H9 (cell line): ENCODE measurements at regions not wholly inside any gene's neighbourhood (a gene's known extent, or its start where the extent isn't known, plus 50 kb on each side); places are given as distances from the start of the nearest gene placed in this dataset.

ENCODE experiments used
- DNase-seq: peaks from one replicate; pipeline ENCODE4 v3.0.0-alpha.2; 2017
- H2AFZ ChIP-seq: one replicate; pipeline ENCODE4 v1.6.1; 2013; ENCODE audit warnings: mild to moderate bottlenecking, low read length, control low read depth, moderate library complexity
- H2AK5ac ChIP-seq: 2 replicates; pipeline ENCODE4 v1.6.1; 2013; ENCODE audit warnings: low read length, control low read depth, mixed read lengths; ENCODE audit not compliant: insufficient read length
- H2BK120ac ChIP-seq: one replicate; pipeline ENCODE4 v1.6.1; 2013; ENCODE audit warnings: low read depth, mild to moderate bottlenecking, low read length, control low read depth, inconsistent platforms; ENCODE audit not compliant: poor library complexity, severe bottlenecking
- H2BK12ac ChIP-seq: 2 replicates; pipeline ENCODE4 v1.6.1; 2013; ENCODE audit warnings: low read length, control low read depth, mixed read lengths, low read depth; ENCODE audit not compliant: insufficient read length
- H2BK15ac ChIP-seq: 2 replicates; pipeline ENCODE4 v1.6.1; 2013; ENCODE audit warnings: low read depth, low read length, control low read depth
- H2BK20ac ChIP-seq: one replicate; pipeline ENCODE4 v1.6.1; 2013; ENCODE audit warnings: low read depth, mild to moderate bottlenecking, low read length, control low read depth, inconsistent platforms; ENCODE audit not compliant: poor library complexity, severe bottlenecking
- H2BK5ac ChIP-seq: 2 replicates; pipeline ENCODE4 v1.6.1; 2013; ENCODE audit warnings: low read length, control low read depth, mixed read lengths; ENCODE audit not compliant: insufficient read length
- H3K14ac ChIP-seq: 2 replicates; pipeline ENCODE4 v1.6.1; 2013; ENCODE audit warnings: low read length, control low read depth; ENCODE audit not compliant: insufficient read depth
- H3K18ac ChIP-seq: 2 replicates; pipeline ENCODE4 v1.6.1; 2013; ENCODE audit warnings: low read depth, mild to moderate bottlenecking, mixed read lengths, low read length, control low read depth; ENCODE audit not compliant: insufficient read length
- H3K23ac ChIP-seq: 2 replicates; pipeline ENCODE4 v1.6.1; 2013; ENCODE audit warnings: low read length, control low read depth, mixed read lengths, low read depth; ENCODE audit not compliant: insufficient read length
- H3K23me2 ChIP-seq: 2 replicates; pipeline ENCODE4 v1.6.1; 2013; ENCODE audit warnings: low read depth, mild to moderate bottlenecking, mixed read lengths, low read length, control low read depth; ENCODE audit not compliant: insufficient read length, poor library complexity, severe bottlenecking
- H3K27ac ChIP-seq: 2 replicates; pipeline ENCODE4 v1.5.1; 2013; ENCODE audit warnings: low read length, control low read depth, mixed read lengths, low read depth; ENCODE audit not compliant: insufficient read length
- H3K27me3 ChIP-seq: 2 replicates; pipeline ENCODE4 v1.6.1; 2013; ENCODE audit warnings: low read length, control low read depth, inconsistent platforms; ENCODE audit not compliant: insufficient read depth
- H3K4ac ChIP-seq: 2 replicates; pipeline ENCODE4 v1.6.1; 2013; ENCODE audit warnings: low read depth, mild to moderate bottlenecking, control low read depth, inconsistent platforms, low read length, moderate library complexity
- H3K4me1 ChIP-seq: 2 replicates; pipeline ENCODE4 v1.6.1; 2013; ENCODE audit warnings: low read length, control low read depth, inconsistent platforms; ENCODE audit not compliant: insufficient read depth
- H3K4me2 ChIP-seq: 2 replicates; pipeline ENCODE4 v1.6.1; 2013; ENCODE audit warnings: low read length, control low read depth, mixed read lengths; ENCODE audit not compliant: insufficient read length, insufficient read depth
- H3K56ac ChIP-seq: 2 replicates; pipeline ENCODE4 v1.6.1; 2013; ENCODE audit warnings: low read depth, mild to moderate bottlenecking, mixed read lengths, low read length, control low read depth; ENCODE audit not compliant: insufficient read length
- H3K79me1 ChIP-seq: 2 replicates; pipeline ENCODE4 v1.6.1; 2013; ENCODE audit warnings: low read depth, mild to moderate bottlenecking, moderate library complexity, low read length, control low read depth, inconsistent platforms; ENCODE audit not compliant: insufficient read depth, poor library complexity, severe bottlenecking
- H3K79me2 ChIP-seq: 2 replicates; pipeline ENCODE4 v1.6.1; 2013; ENCODE audit warnings: low read length, control low read depth, inconsistent platforms; ENCODE audit not compliant: insufficient read depth
- H3K9ac ChIP-seq: 2 replicates; pipeline ENCODE4 v1.6.1; 2013; ENCODE audit warnings: low read length, control low read depth, mixed read lengths; ENCODE audit not compliant: insufficient read length; ENCODE audit errors: extremely low read depth
- H3K9me3 ChIP-seq: one replicate; pipeline ENCODE4 v1.6.1; 2013; ENCODE audit warnings: low read depth, low read length, inconsistent platforms; ENCODE audit not compliant: control insufficient read depth
- H3T11ph ChIP-seq: one replicate; pipeline ENCODE4 v1.6.1; 2013; ENCODE audit warnings: mild to moderate bottlenecking, low read length, control low read depth, inconsistent platforms
- H4K20me1 ChIP-seq: one replicate; pipeline ENCODE4 v1.6.1; 2013; ENCODE audit not compliant: control insufficient read depth, insufficient read length, insufficient read depth
- H4K5ac ChIP-seq: 2 replicates; pipeline ENCODE4 v1.6.1; 2013; ENCODE audit warnings: low read depth, mild to moderate bottlenecking, mixed read lengths, low read length, control low read depth; ENCODE audit not compliant: insufficient read length
- H4K8ac ChIP-seq: replicated peaks from 2 replicates; pipeline ENCODE4 v1.6.1; 2013; ENCODE audit warnings: low read length, control low read depth, mixed read lengths, low read depth; ENCODE audit not compliant: insufficient read length
- H4K91ac ChIP-seq: 2 replicates; pipeline ENCODE4 v1.6.1; 2013; ENCODE audit warnings: low read depth, mild to moderate bottlenecking, moderate library complexity, mixed read lengths, low read length, control low read depth; ENCODE audit not compliant: insufficient read length
- H3K27ac Mint-ChIP-seq, 3 experiments: 2 replicates in 2 of 3; 3 replicates in 1 of 3; pipeline ENCODE4 v1.8.0; 2020 to 2021; ENCODE audit warnings: mixed read lengths in 3 of 3, mild to moderate bottlenecking in 1 of 3, moderate library complexity in 1 of 3
- H3K27me3 Mint-ChIP-seq: 2 replicates; pipeline ENCODE4 v1.8.0; 2021; ENCODE audit warnings: low read depth, mild to moderate bottlenecking, moderate library complexity, mixed read lengths
- H3K36me3 Mint-ChIP-seq, 3 experiments: 2 replicates in 2 of 3; 3 replicates in 1 of 3; pipeline ENCODE4 v1.8.0; 2020 to 2021; ENCODE audit warnings: low read depth in 3 of 3, mixed read lengths in 3 of 3; ENCODE audit not compliant: insufficient read depth in 1 of 3
- H3K4me1 Mint-ChIP-seq, 2 experiments: 2 replicates each; pipeline ENCODE4 v1.8.0; 2020; ENCODE audit warnings: mixed read lengths in 2 of 2
- H3K4me3 Mint-ChIP-seq, 2 experiments: 2 replicates in 1 of 2; 3 replicates in 1 of 2; pipeline ENCODE4 v1.8.0; 2020 to 2021; ENCODE audit warnings: mild to moderate bottlenecking in 2 of 2, mixed read lengths in 2 of 2, moderate library complexity in 1 of 2
- H3K9me3 Mint-ChIP-seq, 2 experiments: 2 replicates in 1 of 2; 3 replicates in 1 of 2; pipeline ENCODE4 v1.8.0; 2020; ENCODE audit warnings: mild to moderate bottlenecking in 2 of 2, mixed read lengths in 2 of 2, moderate library complexity in 1 of 2
- WGBS: extraction: QIAGEN DNeasy Blood & Tissue Kit; methylation state at CpG from one replicate; pipeline ENCODE4 v1.1.7; 2013; ENCODE audit warnings: missing lambda C conversion rate, low lambda C conversion rate, mixed read lengths; ENCODE audit not compliant: insufficient read length; ENCODE audit errors: extremely low coverage; 5-methylcytosine and 5-hydroxymethylcytosine counted together
- TF ChIP-seq, protein P1 (sequence below): fragments of 200-600 bp; sonication (generic); conservative IDR thresholded peaks from 3 replicates; pipeline ENCODE4 v1.8.0; 2021; ENCODE audit warnings: antibody characterized with exemption, mild to moderate bottlenecking

DNA sequence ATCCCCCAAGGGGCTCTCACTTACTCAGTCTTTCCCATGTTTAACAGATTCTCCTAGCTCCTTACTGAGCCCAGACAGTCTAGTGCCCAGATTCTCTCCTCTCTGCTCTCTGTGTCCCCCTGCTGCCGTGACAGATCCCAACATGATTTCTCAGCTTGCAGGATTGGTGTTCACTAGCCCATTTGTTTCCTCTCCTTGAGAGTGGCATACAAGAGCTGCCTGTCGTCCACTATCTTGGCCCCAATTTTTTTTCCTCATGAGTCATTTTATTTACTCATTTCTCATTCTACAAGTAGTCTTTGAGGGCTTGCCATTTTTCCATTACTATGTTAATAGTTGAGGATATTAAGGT lies 199.9 kb upstream of the FN1 start:
- no peak overlapping the region for H3K4ac ChIP-seq
- no peaks in the 10 kb centered on the region for H3K79me2 ChIP-seq
- no peak overlapping the region for H3K27ac ChIP-seq
- H2BK5ac ChIP-seq = no peak overlapping the region
- H2BK15ac ChIP-seq = no peak overlapping the region
- TF ChIP-seq, protein P1, sequence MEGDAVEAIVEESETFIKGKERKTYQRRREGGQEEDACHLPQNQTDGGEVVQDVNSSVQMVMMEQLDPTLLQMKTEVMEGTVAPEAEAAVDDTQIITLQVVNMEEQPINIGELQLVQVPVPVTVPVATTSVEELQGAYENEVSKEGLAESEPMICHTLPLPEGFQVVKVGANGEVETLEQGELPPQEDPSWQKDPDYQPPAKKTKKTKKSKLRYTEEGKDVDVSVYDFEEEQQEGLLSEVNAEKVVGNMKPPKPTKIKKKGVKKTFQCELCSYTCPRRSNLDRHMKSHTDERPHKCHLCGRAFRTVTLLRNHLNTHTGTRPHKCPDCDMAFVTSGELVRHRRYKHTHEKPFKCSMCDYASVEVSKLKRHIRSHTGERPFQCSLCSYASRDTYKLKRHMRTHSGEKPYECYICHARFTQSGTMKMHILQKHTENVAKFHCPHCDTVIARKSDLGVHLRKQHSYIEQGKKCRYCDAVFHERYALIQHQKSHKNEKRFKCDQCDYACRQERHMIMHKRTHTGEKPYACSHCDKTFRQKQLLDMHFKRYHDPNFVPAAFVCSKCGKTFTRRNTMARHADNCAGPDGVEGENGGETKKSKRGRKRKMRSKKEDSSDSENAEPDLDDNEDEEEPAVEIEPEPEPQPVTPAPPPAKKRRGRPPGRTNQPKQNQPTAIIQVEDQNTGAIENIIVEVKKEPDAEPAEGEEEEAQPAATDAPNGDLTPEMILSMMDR = peak; percentile 43; the same call in 2 of the 3 replicates
- no CpG with 5 or more reads among the region's 2 CpGs for WGBS
- no peak overlapping the region for H2BK120ac ChIP-seq
- H3K23me2 ChIP-seq = no peaks in the 10 kb centered on the region
- no peak overlapping the region for H4K5ac ChIP-seq
- no peak overlapping the region for H2BK20ac ChIP-seq
- H3K14ac ChIP-seq = no peak overlapping the region
- no peak overlapping the region; a peak in 1 of 7 replicates for H3K27ac Mint-ChIP-seq
- H3K27me3 Mint-ChIP-seq = no peaks in the 10 kb centered on the region
- H2AK5ac ChIP-seq = no peak overlapping the region
- no peak overlapping the region for H3K9ac ChIP-seq
- H3K4me1 ChIP-seq = no peaks in the 10 kb centered on the region
- no peak overlapping the region for H4K8ac ChIP-seq
- no peaks in the 10 kb centered on the region for H3K9me3 ChIP-seq
- H4K20me1 ChIP-seq = no peaks in the 10 kb centered on the region
- DNase-seq = no peak
- peaks cover 18 to 51% of the 10 kb centered on the region in 2 experiments for H3K9me3 Mint-ChIP-seq
- peaks cover 0 to 3% of the 10 kb centered on the region in 2 experiments; a peak in 2 of 4 replicates for H3K4me1 Mint-ChIP-seq
- no peak overlapping the region for H3T11ph ChIP-seq
- no peak overlapping the region for H3K18ac ChIP-seq
- H4K91ac ChIP-seq = no peak overlapping the region
- H3K79me1 ChIP-seq = no peaks in the 10 kb centered on the region
- no peak overlapping the region for H2BK12ac ChIP-seq
- H3K4me3 Mint-ChIP-seq = no peak overlapping the region
- H3K56ac ChIP-seq = no peak overlapping the region
- no peaks in the 10 kb centered on the region for H3K27me3 ChIP-seq
- H3K36me3 Mint-ChIP-seq = peaks cover 9 to 23% (median 15%) of the 10 kb centered on the region in 3 experiments
- H2AFZ ChIP-seq = no peak overlapping the region
- H3K23ac ChIP-seq = no peak overlapping the region
- H3K4me2 ChIP-seq = no peak overlapping the region
